SK-MEL-5 (cell line): ENCODE measurements at regions not wholly inside any gene's neighbourhood (a gene's known extent, or its start where the extent isn't known, plus 50 kb on each side); places are given as distances from the start of the nearest gene placed in this dataset.

ENCODE experiments used
- DNase-seq: peaks from one replicate; pipeline ENCODE4 v3.0.0-alpha.2; 2016; ENCODE audit warnings: low read depth, low spot score
- in situ Hi-C: cut with HindIII; loops from 2 replicates; pipeline ENCODE4 v1.10.0; 2016; ENCODE audit warnings: low sequenced_read_pairs, high pct_unique_total_duplicates, low pct_unique_long_range_greater_than_20kb

- in situ Hi-C loops: no loop called here
- peak; percentile 67 for DNase-seq
Observed at GRCh38 chr2:187842978-187843847, 289.0 kb upstream of the TFPI start.

- in situ Hi-C loops: no loop called here
- no peak for DNase-seq
Observed at GRCh38 chr2:187847245-187848208, 293.3 kb upstream of the TFPI start.

GRCh38 chr2:187851955-187852561, 297.8 kb upstream of the TFPI start:
- in situ Hi-C loops: no loop called here
- DNase-seq: no peak

- in situ Hi-C loops: no loop called here
- DNase-seq: no peak
Observed at GRCh38 chr2:187853381-187853791, 299.2 kb upstream of the TFPI start.

- no peak for DNase-seq
- in situ Hi-C loops: no loop called here
Observed at GRCh38 chr2:187854801-187855200, 300.6 kb upstream of the TFPI start.

- in situ Hi-C loops: no loop called here
- no peak for DNase-seq
Observed at GRCh38 chr2:187855689-187856088, 301.5 kb upstream of the TFPI start.

GRCh38 chr2:187857826-187858225, 303.6 kb upstream of the TFPI start:
- DNase-seq: no peak
- in situ Hi-C loops: no loop called here

GRCh38 chr2:187862715-187863114, 308.5 kb upstream of the TFPI start:
- no peak for DNase-seq
- in situ Hi-C loops: no loop called here

- in situ Hi-C loops: no loop called here
- no peak for DNase-seq
Observed at GRCh38 chr2:187865025-187865424, 310.8 kb upstream of the TFPI start.

- no peak for DNase-seq
- in situ Hi-C loops: no loop called here
Observed at GRCh38 chr2:187867165-187867564, 312.9 kb upstream of the TFPI start.

GRCh38 chr2:187869195-187869594, 315.0 kb upstream of the TFPI start:
- in situ Hi-C loops: no loop called here
- DNase-seq: no peak

GRCh38 chr2:187871506-187871905, 317.3 kb upstream of the TFPI start:
- DNase-seq: no peak

GRCh38 chr2:187873132-187873531, 318.9 kb upstream of the TFPI start:
- DNase-seq: no peak
- in situ Hi-C loops: no loop called here

More at GRCh38 chr2:187871506-187871905, 317.3 kb upstream of the TFPI start:
- in situ Hi-C loops: no loop called here

- in situ Hi-C loops: no loop called here
- no peak for DNase-seq
Observed at GRCh38 chr2:187874786-187875185, 320.6 kb upstream of the TFPI start.

- DNase-seq: no peak
- in situ Hi-C loops: no loop called here
Observed at GRCh38 chr2:187875261-187876141, 321.3 kb upstream of the TFPI start.

GRCh38 chr2:187876554-187876953, 322.3 kb upstream of the TFPI start:
- in situ Hi-C loops: no loop called here
- no peak for DNase-seq

- DNase-seq: no peak
- in situ Hi-C loops: no loop called here
Observed at GRCh38 chr2:187877391-187877790, 323.2 kb upstream of the TFPI start.
